Natural killer cell (primary cell): ENCODE measurements at regions not wholly inside any gene's neighbourhood (a gene's known extent, or its start where the extent isn't known, plus 50 kb on each side); places are given as distances from the start of the nearest gene placed in this dataset.

Source experiments
- ATAC-seq, 3 donors: fragments of 150-1000 bp in 2 of 3; fragments of 200-7000 bp in 1 of 3; cut with Tn5 transposase; 1 replicate in 1 of 3; 2 replicates in 2 of 3; pipeline ENCODE4 v1.10.0; 2021; ENCODE audit warnings: mild to moderate bottlenecking in 2 of 3, moderate library complexity in 2 of 3
- DNase-seq, 2 donors: peaks; one replicate each; pipeline versions ENCODE4 v3.0.0 to v3.0.0-alpha.2; 2013 to 2021; ENCODE audit warnings: mixed read lengths in 1 of 2
- H3K27ac ChIP-seq: one replicate; pipeline ENCODE4 v1.5.1; 2013; ENCODE audit warnings: mild to moderate bottlenecking, low read length
- H3K27me3 ChIP-seq: one replicate; pipeline ENCODE4 v1.6.1; 2013; ENCODE audit warnings: low read length; ENCODE audit not compliant: control insufficient read depth, insufficient read depth
- H3K36me3 ChIP-seq: one replicate; pipeline ENCODE4 v1.6.1; 2013; ENCODE audit warnings: low read length; ENCODE audit not compliant: control insufficient read depth, insufficient read depth
- H3K4me1 ChIP-seq: one replicate; pipeline ENCODE4 v1.6.1; 2013; ENCODE audit warnings: low read length; ENCODE audit not compliant: control insufficient read depth, insufficient read depth
- H3K4me3 ChIP-seq: one replicate; pipeline ENCODE4 v1.5.1; 2013; ENCODE audit warnings: low read length
- H3K9me3 ChIP-seq: one replicate; pipeline ENCODE4 v1.6.1; 2013; ENCODE audit warnings: low read length; ENCODE audit not compliant: control insufficient read depth, insufficient read depth
- H3K27ac Mint-ChIP-seq, 2 donors: one replicate each; pipeline ENCODE4 v1.8.0; 2022; ENCODE audit warnings: mild to moderate bottlenecking in 2 of 2, mixed read lengths in 2 of 2, moderate library complexity in 1 of 2
- H3K27me3 Mint-ChIP-seq, 2 donors: one replicate each; pipeline ENCODE4 v1.8.0; 2022; ENCODE audit warnings: low read depth in 2 of 2, mixed read lengths in 2 of 2
- H3K36me3 Mint-ChIP-seq: one replicate; pipeline ENCODE4 v1.8.0; 2022; ENCODE audit warnings: mixed read lengths
- H3K4me1 Mint-ChIP-seq, 2 donors: one replicate each; pipeline ENCODE4 v1.8.0; 2022; ENCODE audit warnings: mixed read lengths in 2 of 2
- H3K4me3 Mint-ChIP-seq: one replicate; pipeline ENCODE4 v1.8.0; 2022; ENCODE audit warnings: mild to moderate bottlenecking, moderate library complexity, mixed read lengths
- H3K9me3 Mint-ChIP-seq, 2 donors: one replicate each; pipeline ENCODE4 v1.8.0; 2022; ENCODE audit warnings: mixed read lengths in 2 of 2
- CTCF ChIP-seq: fragments of 200-600 bp; IDR thresholded peaks from one replicate; pipeline ENCODE4 v1.8.0; 2022; ENCODE audit warnings: antibody characterized with exemption
- WGBS: methylation state at CpG from one replicate; pipeline ENCODE4 v1.1.7; 2013; ENCODE audit warnings: missing lambda C conversion rate; ENCODE audit not compliant: insufficient coverage; 5-methylcytosine and 5-hydroxymethylcytosine counted together
- intact Hi-C: fragments of 100-400 bp; cut with micrococcal nuclease; formaldehyde crosslinking; loops from one replicate; pipeline ENCODE4 v1.14.2; 2022

GRCh38 chr1:67605209-67605780 is 79.7 kb upstream of the GADD45A start:
- Mint-ChIP-seq H3K36me3 (no peaks in the 10 kb centered on the region), H3K4me3 (no peak overlapping the region), H3K27me3 (peaks cover 7 to 18% of the 10 kb centered on the region in 2 donors), H3K9me3 (no peaks in the 10 kb centered on the region), H3K4me1 (no peaks in the 10 kb centered on the region), H3K27ac (no peak overlapping the region)
- ATAC-seq: no peak
- no peaks in the 10 kb centered on the region for H3K9me3 ChIP-seq
- H3K27me3 ChIP-seq: no peaks in the 10 kb centered on the region
- intact Hi-C loops: no loop called here
- DNase-seq: no peak
- H3K27ac ChIP-seq: no peak overlapping the region
- no peaks in the 10 kb centered on the region for H3K4me1 ChIP-seq
- H3K4me3 ChIP-seq: no peak overlapping the region
- TF ChIP-seq CTCF: no peak
- no peaks in the 10 kb centered on the region for H3K36me3 ChIP-seq
- 87% methylated on average over 7 of the region's 7 CpGs for WGBS

DNA sequence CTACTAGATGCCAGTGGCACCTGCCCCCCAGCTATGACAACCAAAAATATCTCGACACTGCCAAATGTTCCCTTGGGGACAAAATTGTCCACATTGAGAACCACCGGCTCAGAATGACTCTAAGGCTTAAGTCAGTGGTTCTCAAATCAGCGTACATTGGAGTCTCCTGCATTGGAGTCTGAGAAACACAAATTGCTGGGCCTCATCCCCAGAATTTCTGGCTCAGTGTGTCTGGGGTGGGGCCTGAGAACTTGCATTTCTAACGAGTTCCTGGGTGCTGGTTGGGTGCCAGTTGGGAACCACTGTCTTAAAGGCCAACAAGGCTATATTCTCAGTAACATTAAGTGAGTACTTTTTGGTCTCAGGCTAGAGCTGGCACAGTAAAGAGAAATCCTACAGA is 77.7 kb upstream of the GADD45A start:
- 87% methylated on average over 4 of the region's 4 CpGs for WGBS
- no peak overlapping the region for H3K4me3 Mint-ChIP-seq
- no peak for TF ChIP-seq CTCF
- ATAC-seq (no peak), DNase-seq (no peak)
- H3K36me3 Mint-ChIP-seq: no peaks in the 10 kb centered on the region
- Histone ChIP-seq H3K4me3 (no peak overlapping the region), H3K4me1 (no peaks in the 10 kb centered on the region), H3K36me3 (no peaks in the 10 kb centered on the region), H3K27me3 (no peaks in the 10 kb centered on the region), H3K27ac (no peak overlapping the region), H3K9me3 (no peaks in the 10 kb centered on the region)
- H3K27ac Mint-ChIP-seq: no peak overlapping the region
- intact Hi-C loops: no loop called here
- H3K4me1 Mint-ChIP-seq: no peaks in the 10 kb centered on the region
- H3K9me3 Mint-ChIP-seq: no peaks in the 10 kb centered on the region
- H3K27me3 Mint-ChIP-seq: peaks cover 5 to 14% of the 10 kb centered on the region in 2 donors

- Mint-ChIP-seq H3K9me3 (no peaks in the 10 kb centered on the region), H3K4me3 (no peak overlapping the region), H3K27me3 (peaks cover 2 to 9% of the 10 kb centered on the region in 2 donors), H3K36me3 (no peaks in the 10 kb centered on the region), H3K27ac (no peak overlapping the region), H3K4me1 (no peaks in the 10 kb centered on the region)
- 29% methylated on average over 6 of the region's 6 CpGs for WGBS
- H3K4me1 ChIP-seq: no peaks in the 10 kb centered on the region
- intact Hi-C loops: no loop called here
- no peaks in the 10 kb centered on the region for H3K27me3 ChIP-seq
- no peak overlapping the region for H3K27ac ChIP-seq
- peak in 1 of 2 donors; percentile 10 for DNase-seq
- no peaks in the 10 kb centered on the region for H3K9me3 ChIP-seq
- ATAC-seq: no peak
- H3K4me3 ChIP-seq: no peak overlapping the region
- TF ChIP-seq CTCF: no peak
- H3K36me3 ChIP-seq: no peaks in the 10 kb centered on the region
Measured at GRCh38 chr1:67607699-67608098, 77.3 kb upstream of the GADD45A start.
